GM12872 (cell line): ENCODE measurements at regions not wholly inside any gene's neighbourhood (a gene's known extent, or its start where the extent isn't known, plus 50 kb on each side); places are given as distances from the start of the nearest gene placed in this dataset.

Experiments
- CTCF ChIP-seq: IDR thresholded peaks from 3 replicates; pipeline ENCODE4 v1.5.1; 2011; ENCODE audit warnings: low read depth, mild to moderate bottlenecking, low read length, moderate library complexity; ENCODE audit not compliant: insufficient read depth

DNA sequence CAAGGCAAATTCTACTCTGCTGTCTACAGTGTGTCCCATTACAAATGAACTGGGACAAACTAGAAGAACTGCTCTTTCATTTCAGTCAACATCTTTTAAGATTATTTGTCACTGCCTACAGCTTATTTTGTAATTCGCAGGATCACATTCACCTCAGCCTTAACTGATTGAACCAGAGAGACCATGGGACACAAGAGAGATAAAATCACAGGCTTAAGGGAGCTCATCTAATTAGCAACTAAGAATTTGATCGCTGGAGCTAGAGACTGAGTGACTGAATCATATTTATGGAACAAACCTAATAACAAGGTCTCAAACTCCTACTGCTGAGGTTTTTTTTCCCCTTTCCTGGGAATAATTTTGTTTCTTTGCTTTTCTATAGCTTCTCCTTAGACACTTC is 898.2 kb downstream of the PCDH18 start:
- no peak for TF ChIP-seq CTCF

DNA sequence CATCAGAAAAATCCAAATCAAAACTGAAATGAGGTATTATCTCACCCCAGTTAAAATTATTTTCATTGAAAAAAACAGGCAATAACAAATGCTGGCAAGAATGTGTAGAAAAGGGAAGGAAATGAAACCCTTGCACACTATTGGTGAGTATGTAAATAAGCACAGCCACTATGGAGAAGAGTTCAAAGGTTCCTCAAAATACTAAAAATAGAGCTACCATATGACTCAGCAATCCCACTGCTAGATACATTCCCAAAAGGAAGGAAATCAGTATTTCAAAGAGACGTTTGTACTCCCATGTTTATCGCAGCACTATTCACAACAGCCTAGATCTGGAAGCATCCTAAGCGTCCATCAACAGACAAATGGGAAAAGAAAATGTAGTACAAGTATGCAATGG is 932.4 kb downstream of the PCDH18 start:
- TF ChIP-seq CTCF, result no peak

DNA sequence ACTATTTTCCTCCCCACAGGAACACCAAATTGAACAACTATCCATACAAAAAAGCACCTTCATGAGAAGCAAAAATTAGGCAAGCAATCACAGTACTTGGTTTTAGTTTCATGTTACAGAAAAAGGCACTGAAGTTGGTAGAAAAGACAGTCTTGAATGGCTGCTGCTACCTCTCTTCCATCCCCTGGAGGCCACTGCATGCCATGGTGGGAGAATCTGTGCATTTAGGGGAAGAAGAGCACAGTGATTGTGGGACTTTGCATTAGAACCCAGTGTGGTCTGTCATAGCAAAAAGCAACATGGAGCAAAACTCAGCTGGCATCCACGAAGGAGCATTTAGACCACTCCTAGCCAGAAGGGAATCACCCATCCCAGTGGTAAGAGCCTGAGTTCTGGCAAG is 941.9 kb downstream of the PCDH18 start:
- TF ChIP-seq CTCF, result no peak

- TF ChIP-seq CTCF, result no peak
Measured at GRCh38 chr4:136583567-136583966, 948.7 kb downstream of the PCDH18 start.

DNA sequence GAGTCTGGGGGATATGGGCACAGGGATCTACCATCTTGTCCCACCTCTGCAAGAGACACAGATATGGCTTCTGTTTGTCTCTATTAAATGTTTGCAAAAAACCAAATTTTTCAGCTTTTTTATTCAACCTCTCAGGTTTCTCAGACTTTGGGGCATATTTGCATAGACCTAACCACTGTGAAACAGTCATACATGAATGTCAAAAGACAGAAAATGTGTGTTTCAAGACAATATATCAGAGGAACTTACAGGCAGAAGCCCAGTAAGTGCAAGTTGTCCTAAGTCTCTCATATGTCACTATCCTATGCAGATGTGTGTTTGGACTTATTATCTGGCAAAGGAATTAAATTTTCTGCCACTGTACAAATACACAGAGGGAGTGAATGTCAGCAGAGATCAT is 951.2 kb downstream of the PCDH18 start:
- no peak for TF ChIP-seq CTCF

DNA sequence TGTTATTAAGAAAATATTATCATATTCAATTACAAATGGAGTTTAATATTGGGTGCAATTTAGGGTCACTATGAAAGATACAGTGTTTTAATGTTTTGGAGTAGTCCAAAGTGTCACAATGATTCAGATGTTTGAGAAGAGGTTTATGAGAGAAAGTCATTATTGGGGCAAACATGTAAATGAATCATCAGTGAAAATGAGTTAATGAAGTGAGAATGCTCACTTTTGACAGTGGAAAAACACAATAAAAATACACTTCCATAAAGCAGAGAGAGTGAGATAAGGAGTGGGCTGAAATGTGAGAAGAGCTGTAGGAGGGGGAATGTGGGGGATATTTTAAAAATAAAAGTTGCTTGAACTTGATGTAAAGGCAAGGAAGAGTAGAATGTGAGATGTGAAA is 957.1 kb downstream of the PCDH18 start:
- TF ChIP-seq CTCF, result no peak

- TF ChIP-seq CTCF, result no peak
Measured at GRCh38 chr4:136573460-136573859, 958.8 kb downstream of the PCDH18 start.

DNA sequence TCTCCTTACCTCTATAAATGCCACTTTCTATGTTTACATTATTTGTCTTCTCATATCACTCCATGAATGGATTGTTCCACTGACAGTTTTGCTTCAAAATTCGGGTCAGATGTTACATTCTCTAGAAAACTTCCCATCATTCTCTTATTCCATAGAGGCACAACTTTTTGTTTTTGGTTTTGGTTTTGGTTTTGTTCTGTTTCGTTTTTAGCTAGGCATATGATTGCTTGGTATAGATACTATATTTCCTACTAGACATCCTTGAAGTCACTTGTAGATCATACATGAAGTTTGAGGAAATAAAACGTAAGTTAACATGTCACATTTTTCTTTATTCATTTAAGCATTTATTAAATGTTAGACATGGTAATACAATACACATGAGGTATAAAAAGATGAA is 961.0 kb downstream of the PCDH18 start:
- no peak for TF ChIP-seq CTCF
